ENCODE measurements at regions not wholly inside any gene's neighbourhood (a gene's known extent, or its start where the extent isn't known, plus 50 kb on each side); places are given as distances from the start of the nearest gene placed in this dataset.

DNA sequence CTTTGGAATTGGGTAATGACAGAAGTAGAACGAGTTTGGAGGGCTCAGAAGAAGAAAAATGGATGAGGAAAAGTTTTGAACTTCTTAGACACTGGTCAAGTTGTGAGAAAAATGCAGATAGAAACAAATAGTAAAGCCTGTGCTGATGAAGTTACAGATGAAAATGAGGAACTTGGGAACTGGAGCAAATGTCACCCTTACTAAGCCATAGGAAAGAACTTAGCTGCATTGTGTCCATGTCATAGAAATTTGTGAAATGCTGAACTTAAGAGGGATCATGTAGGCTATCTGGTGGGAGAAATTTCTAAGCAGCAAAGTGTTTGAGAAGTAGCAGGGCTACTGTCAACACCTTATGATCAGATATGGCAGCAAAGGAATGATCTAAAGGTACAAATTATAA lies 289.2 kb upstream of the PCDH9 start:
- Histone ChIP-seq H3K27ac (ENCODE audit: insufficient read depth, low read length) (no peak overlapping the region), H3K4me2 (ENCODE audit: extremely low read depth, insufficient read depth, low read length) (no peak overlapping the region)
- TF ChIP-seq, protein P1, sequence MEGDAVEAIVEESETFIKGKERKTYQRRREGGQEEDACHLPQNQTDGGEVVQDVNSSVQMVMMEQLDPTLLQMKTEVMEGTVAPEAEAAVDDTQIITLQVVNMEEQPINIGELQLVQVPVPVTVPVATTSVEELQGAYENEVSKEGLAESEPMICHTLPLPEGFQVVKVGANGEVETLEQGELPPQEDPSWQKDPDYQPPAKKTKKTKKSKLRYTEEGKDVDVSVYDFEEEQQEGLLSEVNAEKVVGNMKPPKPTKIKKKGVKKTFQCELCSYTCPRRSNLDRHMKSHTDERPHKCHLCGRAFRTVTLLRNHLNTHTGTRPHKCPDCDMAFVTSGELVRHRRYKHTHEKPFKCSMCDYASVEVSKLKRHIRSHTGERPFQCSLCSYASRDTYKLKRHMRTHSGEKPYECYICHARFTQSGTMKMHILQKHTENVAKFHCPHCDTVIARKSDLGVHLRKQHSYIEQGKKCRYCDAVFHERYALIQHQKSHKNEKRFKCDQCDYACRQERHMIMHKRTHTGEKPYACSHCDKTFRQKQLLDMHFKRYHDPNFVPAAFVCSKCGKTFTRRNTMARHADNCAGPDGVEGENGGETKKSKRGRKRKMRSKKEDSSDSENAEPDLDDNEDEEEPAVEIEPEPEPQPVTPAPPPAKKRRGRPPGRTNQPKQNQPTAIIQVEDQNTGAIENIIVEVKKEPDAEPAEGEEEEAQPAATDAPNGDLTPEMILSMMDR (conservative IDR thresholded peaks at IDR 0.05 in 1 of 2, IDR thresholded peaks at IDR 0.05 in 1 of 2; ENCODE audit: low read depth in 1 of 2, low read length in 2 of 2) = no peak

DNA sequence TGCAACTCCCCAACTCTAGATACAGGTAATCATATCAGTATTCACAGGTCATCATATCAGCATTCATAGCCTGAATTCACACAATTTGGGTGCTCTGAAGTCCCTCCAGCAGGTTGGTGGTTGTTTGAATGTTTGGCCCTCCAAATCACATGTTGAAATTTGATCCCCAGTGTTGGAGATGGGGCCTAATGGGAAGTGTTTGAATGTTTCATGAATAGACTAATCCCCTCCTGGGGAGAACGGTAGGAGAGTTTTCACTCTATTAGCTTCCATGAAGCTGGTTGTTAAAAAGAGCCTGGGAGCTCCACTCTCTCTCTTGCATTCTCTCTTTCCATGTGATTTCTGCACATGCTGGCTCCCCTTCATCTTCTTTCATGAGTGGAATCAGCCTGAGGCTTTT lies 288.6 kb upstream of the PCDH9 start:
- Histone ChIP-seq H3K4me2 (ENCODE audit: extremely low read depth, insufficient read depth, low read length) (no peak overlapping the region), H3K27ac (ENCODE audit: insufficient read depth, low read length) (no peak overlapping the region), H3K9me3 (ENCODE audit: control insufficient read depth, insufficient read depth, low read depth, low read length) (no peaks in the 10 kb centered on the region), H4K20me1 (ENCODE audit: control insufficient read depth, extremely low read depth, insufficient read depth, low read length) (no peaks in the 10 kb centered on the region), H3K4me3 (replicated peaks in 1 of 4; ENCODE audit: control extremely low read depth in 1 of 4, insufficient read depth in 1 of 4, low read depth in 3 of 4, low read length in 4 of 4) (no peak overlapping the region), H3K9ac (ENCODE audit: insufficient read depth, low read length) (no peak overlapping the region), H3K4me1 (ENCODE audit: control insufficient read depth, extremely low read depth, insufficient read depth, low read length) (no peaks in the 10 kb centered on the region), H3K27me3 (ENCODE audit: control insufficient read depth, insufficient read depth, low read length) (no peaks in the 10 kb centered on the region), H3K79me2 (ENCODE audit: control insufficient read depth, insufficient read depth, low read length) (no peaks in the 10 kb centered on the region), H2AFZ (ENCODE audit: low read length) (no peak overlapping the region), H3K36me3 (ENCODE audit: control insufficient read depth, insufficient read depth, low read length) (no peaks in the 10 kb centered on the region)
- no peak for DNase-seq (ENCODE audit: low read depth in 2 of 2)
- TF ChIP-seq, protein P1 (conservative IDR thresholded peaks at IDR 0.05 in 1 of 2, IDR thresholded peaks at IDR 0.05 in 1 of 2; ENCODE audit: low read depth in 1 of 2, low read length in 2 of 2) = no peak
- no peak for TF ChIP-seq EZH2 (IDR thresholded peaks at IDR 0.05; ENCODE audit: low read length, missing control alignments)

More for the DNA sequence above, 289.2 kb upstream of the PCDH9 start:
- DNase-seq (ENCODE audit: low read depth in 2 of 2) = peak in 1 of 2 donors; percentile 10
- Histone ChIP-seq H3K36me3 (ENCODE audit: control insufficient read depth, insufficient read depth, low read length) (no peaks in the 10 kb centered on the region), H3K4me3 (replicated peaks in 1 of 4; ENCODE audit: control extremely low read depth in 1 of 4, insufficient read depth in 1 of 4, low read depth in 3 of 4, low read length in 4 of 4) (no peak overlapping the region), H2AFZ (ENCODE audit: low read length) (no peak overlapping the region), H3K9me3 (ENCODE audit: control insufficient read depth, insufficient read depth, low read depth, low read length) (no peaks in the 10 kb centered on the region), H3K9ac (ENCODE audit: insufficient read depth, low read length) (no peak overlapping the region), H3K4me1 (ENCODE audit: control insufficient read depth, extremely low read depth, insufficient read depth, low read length) (no peaks in the 10 kb centered on the region), H4K20me1 (ENCODE audit: control insufficient read depth, extremely low read depth, insufficient read depth, low read length) (no peaks in the 10 kb centered on the region), H3K27me3 (ENCODE audit: control insufficient read depth, insufficient read depth, low read length) (no peaks in the 10 kb centered on the region), H3K79me2 (ENCODE audit: control insufficient read depth, insufficient read depth, low read length) (no peaks in the 10 kb centered on the region)

DNA sequence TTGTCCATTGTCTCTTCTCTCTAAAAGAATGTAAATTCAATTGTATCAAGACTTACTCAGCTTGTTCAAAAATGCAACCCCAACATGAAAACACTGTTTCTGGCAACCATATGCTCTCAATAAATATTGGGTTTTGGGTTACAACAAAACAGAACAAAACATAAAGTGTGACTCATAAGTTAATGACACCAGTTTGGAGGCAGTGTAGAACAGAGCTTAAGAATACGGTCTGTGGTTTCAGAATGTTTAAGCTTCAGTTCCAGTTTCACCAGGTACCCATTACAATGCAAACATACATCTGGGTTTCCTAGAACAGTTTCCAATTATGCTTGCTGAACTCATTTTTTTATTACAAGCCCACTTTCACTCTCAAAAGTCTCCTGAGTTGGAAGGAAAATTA lies 285.8 kb upstream of the PCDH9 start:
- no peaks in the 10 kb centered on the region for H3K9me3 ChIP-seq (ENCODE audit: control insufficient read depth, insufficient read depth, low read depth, low read length)
- peak; percentile 82 to 92 for DNase-seq (ENCODE audit: low read depth in 2 of 2)
- no peak for TF ChIP-seq EZH2 (IDR thresholded peaks at IDR 0.05; ENCODE audit: low read length, missing control alignments)
- TF ChIP-seq, protein P1 (conservative IDR thresholded peaks at IDR 0.05 in 1 of 2, IDR thresholded peaks at IDR 0.05 in 1 of 2; ENCODE audit: low read depth in 1 of 2, low read length in 2 of 2) = no peak
- H3K27ac ChIP-seq (ENCODE audit: insufficient read depth, low read length) = no peak overlapping the region
- no peaks in the 10 kb centered on the region for H4K20me1 ChIP-seq (ENCODE audit: control insufficient read depth, extremely low read depth, insufficient read depth, low read length)
- no peaks in the 10 kb centered on the region for H3K36me3 ChIP-seq (ENCODE audit: control insufficient read depth, insufficient read depth, low read length)
- no peak overlapping the region for H3K9ac ChIP-seq (ENCODE audit: insufficient read depth, low read length)
- no peaks in the 10 kb centered on the region for H3K27me3 ChIP-seq (ENCODE audit: control insufficient read depth, insufficient read depth, low read length)
- no peak overlapping the region for H3K4me2 ChIP-seq (ENCODE audit: extremely low read depth, insufficient read depth, low read length)
- H3K79me2 ChIP-seq (ENCODE audit: control insufficient read depth, insufficient read depth, low read length) = no peaks in the 10 kb centered on the region
- no peak overlapping the region for H2AFZ ChIP-seq (ENCODE audit: low read length)
- H3K4me1 ChIP-seq (ENCODE audit: control insufficient read depth, extremely low read depth, insufficient read depth, low read length) = no peaks in the 10 kb centered on the region
- no peak overlapping the region for H3K4me3 ChIP-seq (replicated peaks in 1 of 4; ENCODE audit: control extremely low read depth in 1 of 4, insufficient read depth in 1 of 4, low read depth in 3 of 4, low read length in 4 of 4)

Data from fibroblast of lung (primary cell).